CD4-positive, alpha-beta T cell treated with Interleukin-1 beta for 1 hour (primary cell): ENCODE measurements at regions not wholly inside any gene's neighbourhood (a gene's known extent, or its start where the extent isn't known, plus 50 kb on each side); places are given as distances from the start of the nearest gene placed in this dataset.

Experiments used
- DNase-seq, 2 donors: peaks; one replicate each; pipeline ENCODE4 v3.0.0-alpha.2; 2020 to 2022

DNA sequence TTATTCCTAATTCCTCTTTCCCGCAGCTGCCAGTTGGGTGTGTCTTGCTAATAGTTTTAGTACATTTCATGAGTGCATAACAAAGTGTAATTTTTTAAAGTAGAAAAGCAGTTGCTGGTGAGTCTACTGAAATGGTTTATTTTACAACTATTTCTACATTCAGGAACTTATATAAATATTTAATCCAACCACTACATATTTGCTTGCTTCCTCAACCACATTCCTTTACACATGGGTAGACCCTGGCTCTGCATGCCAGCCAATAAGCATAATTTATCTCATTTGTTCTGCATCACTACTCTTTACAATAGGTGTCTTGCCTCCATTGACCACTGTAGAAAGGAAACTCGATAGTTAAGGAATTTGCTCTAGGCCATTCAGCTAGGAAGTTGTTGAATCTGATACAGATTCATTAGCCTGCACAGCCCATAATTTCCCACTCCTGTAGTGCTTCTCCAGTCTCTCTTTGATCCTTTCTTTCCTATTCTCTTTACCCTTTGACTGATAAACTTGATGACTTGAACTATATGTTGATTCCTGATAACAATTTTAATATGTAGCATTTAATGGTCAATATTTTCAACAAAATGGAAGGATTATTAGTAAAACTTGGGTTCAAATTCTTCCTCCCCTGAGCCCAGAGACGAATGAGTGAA, 342.5 kb upstream of the ACTBL2 start:
- no peak for DNase-seq

DNA sequence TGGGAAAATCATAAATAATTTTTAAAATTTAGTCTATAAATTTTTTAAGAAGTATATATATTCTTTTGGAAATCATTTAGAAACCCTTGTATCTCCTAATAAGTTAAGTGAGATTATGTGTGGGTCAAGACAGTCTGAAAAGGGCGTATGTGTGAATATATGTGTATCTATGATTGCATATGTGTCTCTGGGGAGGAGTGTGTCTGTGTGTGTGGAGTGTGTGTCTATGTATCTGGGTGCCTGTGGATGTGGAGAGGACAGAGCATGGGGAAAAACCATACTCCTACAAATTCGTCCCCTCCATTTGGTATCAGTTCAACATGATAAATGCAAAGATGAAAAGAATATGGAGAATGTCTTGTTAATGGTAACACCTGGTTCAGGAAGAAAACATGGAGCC, 342.0 kb upstream of the ACTBL2 start:
- no peak for DNase-seq

DNA sequence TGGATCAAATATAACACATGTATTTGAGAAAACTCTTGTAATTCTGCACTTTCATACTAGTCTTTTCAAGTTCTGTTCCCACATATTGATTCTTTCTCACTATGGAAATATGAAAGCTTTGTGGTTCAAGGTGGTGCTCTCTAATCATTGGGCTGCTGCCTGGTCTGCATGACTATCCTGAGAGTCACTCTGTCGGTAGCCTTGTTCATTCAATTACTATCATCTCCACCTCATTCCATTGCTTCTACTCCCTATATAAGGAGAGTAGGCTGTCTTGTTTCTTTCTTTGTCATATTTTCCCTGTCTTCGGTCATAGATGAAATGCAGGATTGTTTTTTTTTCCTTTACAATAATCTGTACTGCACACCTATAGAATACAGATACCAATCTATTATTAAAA, 341.4 kb upstream of the ACTBL2 start:
- DNase-seq, result no peak

DNA sequence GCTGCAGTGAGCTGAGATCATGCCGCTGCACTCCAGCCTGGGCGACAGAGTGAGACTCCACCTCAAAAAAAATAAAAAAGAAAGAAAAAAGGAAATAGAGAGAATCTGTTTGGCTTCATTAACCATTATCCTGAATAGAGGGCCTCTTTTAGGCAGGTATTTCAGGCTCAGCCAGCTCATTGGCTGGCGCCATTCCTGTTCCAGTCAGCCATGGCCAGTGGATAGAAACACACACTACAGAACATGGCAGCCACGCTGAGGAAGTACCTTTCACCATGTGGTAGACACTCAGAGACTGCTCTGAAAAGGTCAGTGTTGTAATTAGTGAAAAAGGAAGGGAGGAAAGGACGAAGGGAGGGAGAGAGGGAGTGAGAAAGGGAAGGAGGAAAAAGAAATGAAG, 340.0 kb upstream of the ACTBL2 start:
- no peak for DNase-seq

DNA sequence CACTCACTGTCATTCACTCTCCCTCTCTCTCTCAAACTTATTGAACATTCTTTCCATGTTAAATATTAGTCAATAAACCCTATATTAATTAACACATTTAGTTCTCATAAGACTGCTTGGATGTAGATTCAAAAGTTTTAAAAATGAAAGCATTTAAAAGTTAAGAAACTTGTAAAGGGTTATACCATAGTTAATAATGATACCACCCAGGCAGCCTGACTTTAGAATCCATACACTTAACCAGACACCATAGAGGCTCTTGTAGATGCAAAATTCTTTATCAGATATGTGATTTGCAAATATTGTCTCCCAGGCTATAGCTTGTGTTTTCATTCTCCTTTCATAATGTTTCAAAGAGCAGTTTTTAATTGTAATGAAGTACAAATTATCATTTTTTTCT, 335.8 kb upstream of the ACTBL2 start:
- DNase-seq, result no peak

DNA sequence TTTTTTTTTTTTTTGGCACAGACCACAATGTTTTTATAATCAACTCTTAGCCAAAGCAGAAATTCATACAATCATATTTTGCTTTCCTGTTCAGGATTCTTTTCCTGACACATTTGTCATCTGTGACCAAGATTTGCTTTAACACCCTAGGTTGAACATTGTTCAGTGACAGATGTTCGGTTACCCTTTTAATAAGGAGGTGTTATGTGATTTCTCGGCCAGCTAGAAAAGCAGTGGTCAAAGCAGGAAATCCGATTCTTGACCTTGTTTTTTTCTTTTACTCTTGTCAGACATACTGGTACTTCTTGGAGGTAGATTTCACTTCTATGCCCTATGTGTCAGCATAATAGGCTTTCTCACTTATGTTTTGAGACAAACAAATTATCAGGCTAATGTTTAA, 335.3 kb upstream of the ACTBL2 start:
- DNase-seq, result no peak

DNA sequence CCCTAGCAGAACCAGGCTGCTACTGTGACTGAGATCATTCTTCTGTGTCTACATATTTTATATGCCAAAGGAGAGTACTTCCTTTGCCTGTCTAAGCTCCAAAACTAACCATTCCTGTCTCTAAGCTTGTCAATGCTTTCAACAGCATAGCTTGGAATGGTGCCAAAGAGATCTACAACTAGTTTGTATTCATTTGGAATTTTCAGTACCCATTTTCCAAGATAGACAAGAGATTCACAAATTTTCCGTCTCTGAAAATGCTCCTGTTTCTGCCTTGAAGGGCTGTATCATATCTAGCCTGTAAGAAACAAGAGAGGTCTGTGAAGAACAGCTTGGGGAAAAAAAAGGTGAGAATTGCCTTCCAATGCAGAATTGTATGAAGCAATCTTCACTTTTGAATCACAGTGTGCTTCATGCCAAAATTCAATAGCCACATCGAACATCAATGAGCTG, 334.4 kb upstream of the ACTBL2 start:
- no peak for DNase-seq

DNA sequence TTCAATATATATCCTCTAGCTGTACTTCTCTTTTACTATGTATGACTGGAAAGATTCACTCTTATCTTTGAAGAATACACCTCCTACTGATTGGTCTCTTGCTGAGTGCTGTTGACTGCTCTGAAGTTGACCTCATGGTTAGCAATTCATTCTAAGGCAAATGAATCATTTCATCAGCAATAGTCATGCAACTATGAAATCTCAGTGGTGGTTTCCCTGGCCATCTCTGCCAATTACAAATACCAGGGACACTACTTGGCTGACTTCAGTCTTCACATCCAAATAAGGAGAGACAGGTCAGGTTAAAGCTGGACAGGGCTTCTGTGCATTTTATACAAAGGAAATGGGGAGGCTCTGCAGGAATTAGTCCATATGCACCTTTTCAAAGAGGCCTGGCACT, 333.5 kb upstream of the ACTBL2 start:
- DNase-seq, result no peak

DNA sequence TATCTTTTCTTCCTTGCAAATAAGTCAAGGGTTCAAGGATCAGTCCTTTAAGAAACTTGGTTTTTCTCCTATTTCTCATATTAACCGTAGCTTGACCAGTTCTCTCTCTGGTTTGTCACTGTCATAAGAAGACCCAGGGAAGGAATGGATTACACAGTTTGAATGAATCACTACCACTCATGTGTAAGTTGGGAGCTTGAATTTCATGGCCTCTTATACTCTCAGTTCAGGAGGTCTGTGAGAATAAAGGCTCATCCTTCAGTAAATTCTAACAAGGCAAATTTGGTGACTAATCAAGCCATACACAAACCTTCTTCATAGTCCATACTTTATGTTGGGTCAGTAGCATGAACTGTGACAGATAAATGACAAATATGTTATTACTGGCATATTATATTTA, 323.1 kb upstream of the ACTBL2 start:
- DNase-seq, result no peak

DNA sequence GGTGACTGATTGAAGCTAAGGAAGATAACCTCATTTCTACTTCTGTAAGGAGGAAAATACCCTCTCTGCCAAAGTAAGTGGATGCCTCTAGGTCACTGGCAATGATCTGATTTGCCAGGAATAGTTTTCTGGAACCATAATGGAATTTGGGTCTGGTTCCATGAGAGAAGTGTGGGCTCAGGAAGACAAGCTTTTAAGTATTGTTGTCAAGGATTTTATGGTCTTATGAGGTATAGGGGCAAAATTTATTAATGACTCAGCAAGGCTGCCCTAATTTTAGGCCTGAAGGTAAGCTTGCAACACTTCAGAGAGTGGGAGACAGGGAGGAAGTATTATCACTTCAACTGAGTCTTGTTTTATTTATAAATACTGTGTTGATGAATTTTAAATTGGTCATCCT, 322.6 kb upstream of the ACTBL2 start:
- DNase-seq, result no peak

DNA sequence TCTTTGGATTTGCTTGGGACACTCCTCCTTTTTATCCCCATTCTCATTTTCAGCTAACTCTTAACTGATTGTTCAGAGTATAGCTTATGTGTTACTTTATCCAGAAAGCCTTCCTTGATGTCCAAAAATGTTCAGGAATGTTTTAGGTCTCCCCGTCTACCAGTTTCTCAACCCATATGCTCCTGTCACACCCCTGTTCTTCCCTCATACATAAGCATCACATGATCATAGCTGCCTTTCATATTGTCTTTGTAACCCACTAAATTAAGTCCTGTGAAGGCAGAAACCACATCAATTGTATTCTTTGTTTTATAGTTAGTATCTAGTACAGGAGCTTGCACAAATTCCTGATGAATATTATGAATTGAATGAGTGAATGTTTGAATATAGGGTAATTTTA, 321.9 kb upstream of the ACTBL2 start:
- no peak for DNase-seq

DNA sequence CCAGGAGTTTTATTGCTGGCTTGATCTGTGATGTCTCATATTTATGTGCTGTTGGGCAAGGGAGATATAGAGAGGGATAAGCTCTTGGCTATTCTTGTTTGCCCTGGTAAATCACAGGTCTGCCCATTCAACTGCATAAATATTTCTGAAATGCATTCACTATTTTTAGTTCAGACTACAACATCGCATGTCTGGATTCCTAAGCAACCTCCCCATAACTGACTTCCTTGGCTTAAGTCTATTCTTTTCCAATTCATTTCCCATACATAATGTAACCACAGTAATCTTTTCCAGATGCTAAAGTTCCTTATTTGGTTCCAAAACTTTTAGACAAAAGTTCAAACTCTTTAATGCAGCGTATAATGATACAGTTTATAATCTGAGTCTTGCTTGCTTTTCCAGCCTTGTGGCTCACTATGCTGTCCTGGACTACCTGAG, 321.4 kb upstream of the ACTBL2 start:
- DNase-seq, result no peak

DNA sequence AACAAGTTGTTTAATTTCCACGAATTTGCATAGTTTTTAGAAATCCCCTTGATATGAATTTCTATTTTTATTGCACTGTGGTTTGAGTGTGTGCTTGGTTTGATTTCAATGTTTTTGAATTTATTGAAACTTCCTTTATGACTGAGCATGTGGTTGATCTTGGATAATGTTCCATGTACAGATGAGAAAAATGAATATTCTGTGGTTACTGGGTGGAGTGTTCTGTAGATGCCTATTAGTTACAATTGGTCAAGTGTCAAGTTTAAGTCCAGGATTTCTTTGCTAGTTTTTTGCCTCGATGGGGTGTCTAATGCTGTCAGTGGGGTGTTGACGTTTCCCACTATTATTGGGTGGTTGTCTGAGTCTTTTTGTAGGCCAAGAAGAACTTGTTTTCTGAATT, 319.5 kb upstream of the ACTBL2 start:
- no peak for DNase-seq

DNA sequence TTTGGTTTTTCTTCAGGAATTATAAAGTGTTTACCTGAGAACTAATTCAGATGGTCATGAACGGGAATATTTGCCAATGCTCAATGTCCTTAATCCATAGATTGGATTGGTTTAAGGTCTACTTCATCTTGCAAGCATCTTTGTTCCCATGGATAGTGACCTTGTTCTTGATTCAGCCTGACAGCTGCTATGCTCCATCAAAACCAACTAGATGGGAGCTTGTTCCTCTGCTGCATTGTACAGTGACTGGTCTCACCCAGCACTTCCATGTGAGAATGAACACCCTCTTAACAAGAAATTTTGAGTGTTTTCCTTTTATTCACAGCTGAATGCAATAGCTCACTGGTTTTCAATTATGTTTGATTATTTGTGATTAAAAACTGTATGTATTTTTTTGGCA, 312.6 kb upstream of the ACTBL2 start:
- DNase-seq, result no peak

DNA sequence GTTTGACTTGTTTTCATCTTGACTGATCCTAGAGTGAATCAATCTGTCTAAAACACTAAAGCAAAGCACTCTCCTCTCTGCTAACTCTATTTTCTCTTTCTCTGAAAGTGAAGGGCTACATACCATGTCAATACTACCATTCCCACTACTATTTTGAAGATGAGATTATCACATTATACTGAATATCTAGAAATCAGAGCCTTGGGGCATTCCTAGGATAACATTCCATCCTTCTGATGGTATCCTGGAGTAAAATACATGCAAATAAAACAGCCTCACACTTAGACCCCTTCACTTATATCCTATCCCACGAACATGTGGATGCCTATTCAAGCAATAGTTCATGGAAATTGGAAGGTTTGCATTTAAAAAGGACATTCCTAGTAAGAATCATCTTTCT, 309.3 kb upstream of the ACTBL2 start:
- DNase-seq, result no peak

DNA sequence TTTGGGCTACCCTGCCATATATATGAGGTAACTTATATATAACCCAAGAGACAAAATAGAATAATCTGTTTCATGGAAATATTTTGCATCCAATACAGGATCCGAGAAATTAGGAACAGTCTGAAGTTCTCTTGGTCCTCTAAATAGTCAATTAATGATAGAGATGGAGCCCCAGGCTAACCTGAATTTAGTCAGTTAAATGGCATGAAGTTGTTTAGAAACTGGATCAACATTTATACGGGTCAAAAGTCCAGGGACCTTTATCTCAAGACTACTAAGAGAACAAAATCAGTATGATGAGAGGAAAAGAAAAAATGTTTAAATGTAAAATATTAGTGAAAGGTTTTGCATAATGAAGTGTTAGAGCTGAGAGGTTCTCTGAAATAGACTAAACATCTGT, 303.3 kb upstream of the ACTBL2 start:
- DNase-seq, result no peak

DNA sequence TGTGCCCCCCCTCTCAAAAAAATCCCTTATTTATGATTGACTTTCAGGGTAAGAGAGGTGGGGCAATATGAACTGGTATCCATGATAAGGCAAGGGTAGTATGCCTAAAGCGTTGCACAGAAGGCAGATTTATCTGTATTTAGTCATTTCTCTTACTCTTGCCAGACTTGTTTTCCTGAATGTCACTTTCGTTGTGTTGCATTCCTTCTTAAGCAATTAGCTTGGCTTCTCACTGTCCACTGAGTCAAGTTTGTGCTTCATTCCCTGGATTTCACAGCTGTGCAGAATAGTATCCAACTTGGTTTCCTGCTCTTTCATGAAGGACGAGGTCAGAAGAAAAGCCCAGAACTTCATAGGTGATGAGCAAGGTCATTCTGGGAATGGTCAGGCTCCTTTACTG, 301.5 kb upstream of the ACTBL2 start:
- DNase-seq, result no peak

DNA sequence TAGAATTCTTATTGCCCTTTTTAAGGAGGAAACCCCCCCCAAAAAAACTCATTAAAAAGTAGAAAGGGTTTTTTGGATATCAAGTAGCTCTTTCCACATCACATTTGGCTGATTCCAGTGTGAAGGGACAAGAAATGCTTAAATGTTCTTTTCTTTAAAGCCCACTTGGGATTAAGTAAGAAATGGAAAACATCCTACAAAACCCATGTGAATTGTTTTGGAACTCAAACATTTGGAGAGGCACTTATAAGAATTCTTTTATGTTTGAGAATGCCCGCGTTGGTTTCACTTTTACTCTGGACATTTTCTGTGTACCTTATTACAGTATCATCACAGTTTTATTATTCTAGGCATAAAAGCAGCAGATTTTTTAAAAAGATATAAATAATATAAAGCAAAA, 301.1 kb upstream of the ACTBL2 start:
- DNase-seq, result no peak

DNA sequence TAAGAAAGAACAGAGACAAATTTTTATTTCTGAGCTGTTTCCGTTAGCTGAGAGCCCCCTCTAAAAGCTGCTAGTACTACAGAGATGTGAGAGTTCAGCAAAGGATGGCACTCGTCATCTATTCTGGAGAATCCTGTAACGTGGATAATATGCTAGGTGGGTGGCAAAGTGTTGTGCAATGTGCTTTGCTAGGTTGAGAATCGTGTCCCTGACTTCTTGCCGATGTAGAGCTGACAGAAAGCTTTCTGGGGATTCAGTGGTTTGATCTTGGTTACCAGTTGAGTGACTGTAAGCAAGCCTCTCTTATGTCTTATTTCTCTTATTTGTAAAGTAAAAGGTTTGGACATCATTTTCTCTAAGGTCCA, 298.3 kb upstream of the ACTBL2 start:
- no peak for DNase-seq

DNA sequence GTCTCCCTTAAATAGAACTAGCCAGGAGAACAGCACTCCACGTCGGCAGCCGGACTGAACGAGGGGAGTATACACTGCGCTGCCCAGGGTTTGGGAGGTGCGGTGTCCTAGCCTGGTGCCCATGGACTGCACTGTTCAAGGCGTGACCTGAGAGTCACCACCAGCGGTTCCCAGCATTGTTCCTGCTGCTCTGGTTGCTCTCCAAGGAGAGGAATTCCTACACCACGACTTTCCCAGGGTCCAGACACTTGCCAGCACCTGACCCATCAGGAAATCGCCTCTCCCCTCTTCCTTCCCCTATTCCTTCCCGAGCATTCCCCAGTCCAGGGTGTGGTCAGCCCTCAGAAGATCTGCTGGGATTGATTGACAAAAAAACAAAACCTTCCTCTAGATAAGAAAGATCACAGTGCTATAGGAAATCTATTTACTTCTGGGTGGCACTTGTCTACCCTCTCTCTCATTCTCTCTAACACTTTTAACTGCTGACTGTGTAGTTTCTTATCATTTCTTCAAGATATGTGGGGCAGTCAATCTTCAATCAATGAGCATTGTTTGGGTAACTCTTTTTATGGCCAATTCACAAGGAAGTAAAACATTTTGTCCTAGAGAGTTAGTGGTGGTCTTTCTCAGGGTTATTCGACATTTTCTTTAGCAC, 297.8 kb upstream of the ACTBL2 start:
- no peak for DNase-seq

DNA sequence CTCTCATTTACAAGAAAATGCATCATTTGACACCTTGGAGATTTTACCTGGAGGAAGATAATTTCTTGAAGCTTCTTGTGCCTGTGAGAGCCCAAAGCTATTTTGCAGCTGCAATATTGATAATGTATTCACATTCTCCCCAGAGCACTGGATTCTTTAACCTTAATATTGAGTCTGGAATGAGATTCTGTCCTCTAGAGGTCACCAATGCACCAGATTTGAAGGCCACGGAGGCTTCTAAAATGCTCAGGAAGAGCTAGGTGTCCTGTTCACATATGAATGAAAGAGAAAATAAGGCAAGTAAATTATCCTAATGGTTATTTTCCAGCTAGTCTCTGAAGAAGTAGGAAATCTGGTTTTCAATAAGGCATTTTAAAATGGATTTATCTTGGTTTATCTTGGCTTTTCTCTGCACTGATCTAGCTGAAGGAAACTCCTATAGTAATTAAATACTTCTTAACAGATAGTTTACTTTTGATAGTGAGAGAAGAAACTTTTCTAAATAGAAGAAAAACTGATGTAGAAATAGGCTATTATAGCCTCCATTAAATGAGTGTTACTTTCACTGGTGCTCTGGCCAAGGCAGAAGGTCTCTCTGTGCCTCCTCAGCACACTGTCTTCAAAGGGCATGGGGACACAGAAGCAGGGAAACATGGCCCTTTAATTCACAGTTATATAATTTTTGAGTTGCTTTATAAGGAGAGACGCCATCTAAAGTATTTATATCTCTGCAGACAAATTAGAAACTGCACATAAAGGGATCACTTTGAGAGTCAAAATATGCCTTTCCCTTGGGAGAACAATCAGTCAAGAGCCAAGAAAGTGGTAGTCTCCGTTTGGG, 297.0 kb upstream of the ACTBL2 start:
- peak in 1 of 2 donors; percentile 30 for DNase-seq

DNA sequence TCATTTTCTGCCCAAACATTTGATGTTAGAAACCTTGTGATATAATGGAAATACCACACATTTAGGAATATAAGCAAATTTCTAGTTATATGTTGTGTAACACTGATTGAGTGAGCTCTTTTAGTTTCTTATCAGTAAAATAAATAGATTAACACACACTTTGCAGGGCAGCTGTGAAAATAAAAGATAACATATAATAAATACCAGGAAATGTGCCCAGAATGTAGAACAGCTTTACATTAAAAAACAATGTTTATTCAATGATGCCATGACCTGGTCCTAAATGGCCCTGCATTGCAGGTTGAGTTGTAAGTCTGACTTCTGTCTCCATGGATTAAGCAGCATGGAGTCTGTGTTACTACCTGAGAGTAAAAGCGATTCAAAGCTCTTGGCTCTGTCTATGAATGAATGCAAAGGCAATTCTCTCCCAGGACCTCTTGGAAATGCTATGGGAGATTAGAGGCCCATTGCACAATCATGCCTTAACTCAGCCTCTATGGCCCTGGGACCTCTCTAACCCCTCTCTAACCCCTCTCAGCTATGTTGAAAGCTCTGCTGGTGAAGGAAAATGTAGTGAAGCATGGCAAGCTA, 296.0 kb upstream of the ACTBL2 start:
- no peak for DNase-seq

DNA sequence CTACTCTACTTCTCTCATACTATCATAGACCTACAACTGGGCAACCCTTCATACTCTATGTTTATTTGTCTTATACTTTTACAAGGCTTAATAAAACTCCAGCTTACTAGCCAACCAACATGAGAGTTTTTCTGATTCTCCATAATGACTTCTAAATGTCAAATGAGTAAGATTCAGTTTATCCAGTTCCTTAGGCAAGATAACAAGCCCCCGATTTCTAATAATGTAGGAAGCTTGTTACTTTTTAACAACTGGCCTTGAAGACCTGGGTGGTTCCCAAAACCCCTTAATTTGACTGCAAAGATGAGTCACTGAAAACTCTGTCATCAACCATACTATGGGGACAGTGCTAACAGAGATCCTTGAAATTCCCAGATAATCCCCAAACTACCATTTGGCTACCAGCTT, 294.6 kb upstream of the ACTBL2 start:
- no peak for DNase-seq

DNA sequence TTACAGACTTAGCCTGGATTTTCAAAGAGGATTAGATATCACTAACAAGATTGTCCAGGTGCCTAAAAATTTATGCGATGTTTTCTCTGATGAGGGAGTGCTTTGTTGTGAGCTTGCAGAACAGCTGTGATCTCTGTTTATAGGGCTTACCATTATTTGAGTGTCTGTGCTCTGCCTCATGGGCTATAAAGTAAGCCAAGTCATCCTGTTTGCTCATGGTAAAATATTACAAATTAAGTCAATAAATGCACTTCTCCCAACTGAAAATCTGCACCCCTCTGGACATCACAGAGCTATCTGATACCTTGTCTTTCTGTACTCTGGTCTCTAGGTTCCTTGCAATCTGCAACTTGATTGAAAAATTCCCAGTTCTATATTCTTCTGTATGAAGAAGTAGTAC, 293.4 kb upstream of the ACTBL2 start:
- no peak for DNase-seq
